Kidney tubule cell (primary cell): ENCODE measurements at regions not wholly inside any gene's neighbourhood (a gene's known extent, or its start where the extent isn't known, plus 50 kb on each side); places are given as distances from the start of the nearest gene placed in this dataset.
A peak's percentile ranks its signal among the peaks of the same experiment; 100 is the strongest.

Source experiments
- DNase-seq: peaks from one replicate; pipeline ENCODE4 v3.0.0-alpha.2; 2018; ENCODE audit warnings: low spot score

GRCh38 chr1:201749059-201749690 is 79.8 kb upstream of the IPO9 start:
- DNase-seq = no peak

DNA sequence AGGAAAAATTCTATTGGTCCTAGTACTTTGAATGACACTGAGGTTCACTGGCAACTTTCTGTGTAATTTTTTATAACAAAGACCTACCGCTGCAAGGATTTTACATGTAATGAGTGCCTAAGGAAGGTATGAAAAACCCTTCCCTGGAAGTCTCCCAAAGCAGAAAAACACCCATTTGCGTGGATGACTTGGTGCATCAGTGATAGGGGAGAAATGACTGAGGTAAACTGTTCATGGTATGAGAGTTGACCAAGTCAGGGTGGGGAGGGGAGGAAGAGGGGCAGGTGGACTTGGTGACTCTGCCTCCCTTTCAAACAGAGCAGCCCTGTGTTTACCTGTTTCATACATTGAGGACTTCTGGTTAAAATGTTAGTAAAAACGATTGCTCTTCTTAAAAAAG is 78.8 kb upstream of the IPO9 start:
- no peak for DNase-seq

GRCh38 chr1:201750934-201751333 is 78.0 kb upstream of the IPO9 start:
- no peak for DNase-seq

DNA sequence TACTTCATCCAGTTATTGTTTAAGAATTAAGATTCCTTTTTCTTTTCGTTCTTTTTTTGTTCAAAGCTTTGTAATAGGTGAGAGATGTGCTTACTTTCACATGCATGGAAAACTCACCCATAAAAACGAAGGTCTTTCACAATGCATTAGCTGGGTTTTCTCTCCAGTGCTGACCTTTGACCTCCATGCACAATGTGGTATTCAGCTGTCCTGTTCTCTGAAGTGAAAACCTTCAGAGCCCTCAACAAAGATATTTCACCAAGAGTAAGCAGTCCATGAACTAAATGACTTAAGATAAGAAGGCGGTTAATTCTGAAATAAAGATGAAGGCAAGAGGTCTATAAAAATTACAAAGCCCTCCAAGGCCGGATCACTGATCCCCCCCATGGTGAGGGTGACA is 77.1 kb upstream of the IPO9 start:
- DNase-seq = no peak

DNA sequence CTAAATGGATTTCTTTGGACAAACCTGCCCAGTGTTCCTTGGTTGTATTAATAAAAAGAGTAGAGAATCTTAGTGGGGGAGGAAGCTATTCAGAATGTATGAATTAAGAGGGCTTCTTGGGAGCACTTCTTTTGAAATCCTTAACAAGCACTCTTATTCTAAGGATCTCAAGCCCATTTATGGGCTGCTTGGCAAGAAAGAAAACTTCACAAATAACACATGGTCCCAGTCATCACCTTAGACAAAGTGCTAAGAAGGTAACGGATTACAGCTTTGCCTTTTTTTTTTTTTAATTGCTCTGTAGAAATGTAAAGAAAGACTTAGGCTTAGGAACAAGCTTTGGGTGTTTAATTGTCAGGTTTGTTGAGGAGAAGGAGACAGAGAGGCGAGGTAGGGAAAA is 76.6 kb upstream of the IPO9 start:
- DNase-seq = no peak

GRCh38 chr1:201753492-201753891 is 75.5 kb upstream of the IPO9 start:
- DNase-seq = no peak

DNA sequence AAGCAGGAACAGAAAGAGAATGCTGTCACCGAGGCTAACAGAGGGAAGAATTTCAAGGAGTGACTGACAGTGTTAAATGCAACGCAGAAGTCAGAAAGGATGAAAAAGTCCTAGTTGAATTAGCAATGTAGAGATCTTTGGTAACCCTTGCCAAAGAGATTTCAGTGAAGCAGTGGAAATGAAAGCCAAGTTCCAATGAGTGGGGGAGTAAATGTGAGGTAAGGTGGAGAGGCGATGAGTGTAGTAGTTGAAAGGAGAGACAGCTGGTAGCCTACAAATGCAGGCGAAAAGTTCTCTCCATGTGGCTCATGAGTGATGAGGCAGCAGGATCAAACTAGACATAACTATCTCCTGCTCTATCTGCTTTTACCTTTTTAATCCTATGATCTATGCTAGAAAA is 74.6 kb upstream of the IPO9 start:
- DNase-seq = no peak

DNA sequence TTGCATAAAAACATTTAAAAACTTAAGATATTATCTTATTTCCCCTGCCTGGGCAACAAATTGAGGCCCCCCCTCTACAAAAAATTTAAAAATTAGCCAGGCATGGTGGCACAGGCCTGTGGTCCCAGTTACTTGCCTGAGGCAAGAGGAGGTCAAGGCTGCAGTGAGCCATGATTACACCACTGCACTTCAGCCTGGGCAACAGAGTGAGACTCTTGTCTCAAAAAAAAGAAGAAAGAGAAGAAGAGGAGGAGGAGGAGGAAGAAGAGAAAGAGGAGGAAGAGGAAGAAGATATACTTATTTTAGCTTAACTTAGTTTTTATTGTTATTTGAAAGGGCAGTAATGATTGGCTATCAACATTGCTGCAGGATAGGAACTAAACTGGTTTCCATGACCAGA is 73.8 kb upstream of the IPO9 start:
- no peak for DNase-seq

DNA sequence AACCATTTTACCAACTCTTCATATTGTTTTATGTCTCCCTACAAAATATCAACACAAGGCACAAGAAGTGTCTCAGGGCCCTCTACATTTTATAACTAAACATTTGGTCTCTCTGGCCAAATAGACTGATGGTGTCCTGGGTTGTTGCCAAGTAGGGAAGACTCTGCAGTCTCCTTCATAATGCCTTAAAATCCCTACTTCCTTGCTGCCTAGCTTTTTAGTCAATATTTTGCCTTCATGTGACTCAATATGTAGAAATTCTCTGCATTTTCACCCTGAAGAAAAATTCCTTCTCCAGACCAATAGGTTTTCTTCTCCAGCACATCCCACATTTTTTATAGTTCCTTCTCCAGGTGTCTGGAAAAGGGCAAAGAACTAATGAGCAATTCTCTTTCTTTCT is 72.6 kb upstream of the IPO9 start:
- peak; percentile 83 for DNase-seq

DNA sequence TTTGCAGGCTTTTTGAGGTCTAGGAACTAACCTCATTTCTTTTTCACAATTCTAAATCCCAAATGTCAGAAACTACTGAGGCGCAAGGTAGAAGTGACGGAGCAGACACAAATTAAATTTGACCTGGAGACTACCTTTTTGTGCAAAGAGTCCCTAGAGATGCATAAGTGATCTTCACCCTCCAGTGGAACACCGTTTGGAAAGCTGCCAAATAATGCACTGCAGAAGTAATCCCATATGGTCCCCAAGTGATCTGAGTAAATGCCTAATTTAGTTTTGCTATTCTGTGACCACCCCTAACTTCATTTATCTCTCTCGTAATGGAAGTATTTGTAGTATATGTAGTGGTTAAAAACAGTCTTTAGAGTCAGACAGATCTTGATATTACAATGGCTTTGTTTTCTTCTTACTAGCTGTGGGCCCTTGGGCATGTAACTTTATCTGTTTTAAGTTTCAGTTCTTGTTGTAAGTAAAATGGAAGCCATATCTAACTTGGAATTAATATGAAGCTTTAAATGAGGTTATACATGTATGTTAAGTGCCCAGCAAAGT is 70.4 kb upstream of the IPO9 start:
- no peak for DNase-seq

DNA sequence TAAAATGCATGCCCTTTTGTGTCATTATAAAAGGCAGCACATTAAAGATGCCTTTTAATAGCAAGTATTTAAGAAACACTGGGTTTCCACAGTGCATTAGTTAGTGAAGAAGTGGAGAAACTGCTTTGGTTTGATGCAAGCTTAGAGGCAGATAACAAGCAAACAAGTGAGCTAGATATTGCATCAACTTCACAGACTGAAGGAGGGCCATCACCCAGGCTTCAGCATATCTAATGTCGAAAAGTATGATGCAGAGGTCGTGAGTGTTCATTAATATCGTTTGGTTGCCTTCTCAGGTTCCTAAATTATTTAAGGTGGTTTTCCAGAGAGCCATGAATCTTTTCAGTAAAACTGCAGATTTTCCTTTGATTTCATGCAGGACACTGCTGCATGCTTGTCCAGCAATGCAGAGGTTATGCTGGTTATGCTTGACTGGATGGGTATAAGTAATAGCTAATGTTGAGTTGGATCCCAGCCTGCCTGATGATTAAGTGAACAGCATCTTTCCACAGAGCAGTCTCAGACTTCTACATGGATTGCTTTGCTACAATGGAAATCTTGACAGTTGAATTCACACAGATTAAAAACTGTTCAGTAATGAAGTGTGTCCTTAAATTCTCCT is 69.7 kb upstream of the IPO9 start:
- DNase-seq = peak; percentile 69

GRCh38 chr1:201760516-201760915 is 68.4 kb upstream of the IPO9 start:
- no peak for DNase-seq

DNA sequence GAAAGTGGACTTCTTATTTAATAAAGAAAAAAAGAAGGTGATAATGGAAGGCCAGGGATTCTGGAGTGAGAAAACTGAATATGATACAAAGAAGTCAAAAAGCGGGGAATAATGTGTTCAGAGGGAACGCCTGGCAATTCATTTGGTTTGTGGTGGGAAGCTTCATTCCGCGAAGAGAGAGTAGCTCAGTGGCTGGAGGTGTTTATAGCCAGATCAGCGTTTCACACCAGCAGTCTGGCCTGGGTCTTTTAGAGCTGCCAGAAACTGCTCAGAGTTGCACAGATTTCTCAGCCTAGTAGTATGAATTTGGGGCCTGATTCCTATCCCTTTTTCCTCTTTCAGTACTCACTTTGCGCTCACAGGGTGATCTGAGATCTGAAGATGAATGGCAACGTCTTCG is 67.8 kb upstream of the IPO9 start:
- no peak for DNase-seq

- DNase-seq = no peak
Observed at GRCh38 chr1:201761871-201762270, 67.1 kb upstream of the IPO9 start.

GRCh38 chr1:201762381-201762780 is 66.6 kb upstream of the IPO9 start:
- DNase-seq = no peak

GRCh38 chr1:201763455-201764140 is 65.4 kb upstream of the IPO9 start:
- no peak for DNase-seq

DNA sequence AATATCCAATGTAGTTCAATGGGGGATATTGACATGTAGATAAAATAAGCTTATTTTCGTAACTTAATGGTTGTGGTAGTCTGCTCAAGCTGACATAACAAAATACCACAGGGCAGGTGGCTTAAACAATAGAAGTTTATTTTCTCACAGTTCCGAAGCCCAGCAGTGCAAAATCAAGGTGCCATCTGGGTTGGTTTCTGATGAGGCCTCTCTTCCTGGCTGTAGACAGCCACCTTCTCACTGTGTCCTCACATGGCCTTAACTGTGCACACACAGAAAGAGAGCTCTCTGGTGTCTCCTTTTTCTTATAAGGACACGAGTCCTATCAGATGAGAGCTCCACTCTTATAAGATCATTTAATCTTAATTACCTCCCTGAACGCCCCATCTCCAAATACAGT is 64.8 kb upstream of the IPO9 start:
- DNase-seq = no peak

DNA sequence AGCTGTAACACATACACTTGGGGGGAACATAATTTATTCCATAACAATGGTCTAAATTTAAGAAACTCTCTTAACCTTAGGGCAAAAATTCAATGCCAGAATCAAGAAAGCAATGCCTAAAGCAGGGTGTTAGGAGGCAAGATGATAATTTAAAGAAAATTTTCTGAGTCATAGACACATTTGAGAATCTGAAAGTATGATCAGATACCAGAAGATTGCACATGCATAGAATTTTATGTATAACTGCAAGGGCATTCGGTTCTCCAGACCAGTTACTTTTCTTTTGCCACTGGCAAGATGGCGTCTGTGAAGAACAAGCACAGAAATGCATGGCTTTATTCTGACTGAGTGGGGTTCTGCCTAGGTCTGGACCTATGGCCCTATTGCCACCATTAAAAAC is 64.4 kb upstream of the IPO9 start:
- DNase-seq = no peak

GRCh38 chr1:201766131-201766866 is 62.7 kb upstream of the IPO9 start:
- peak; percentile 61 for DNase-seq

- no peak for DNase-seq
Observed at GRCh38 chr1:201767339-201767738, 61.6 kb upstream of the IPO9 start.

GRCh38 chr1:201769072-201769471 is 59.9 kb upstream of the IPO9 start:
- DNase-seq = no peak

DNA sequence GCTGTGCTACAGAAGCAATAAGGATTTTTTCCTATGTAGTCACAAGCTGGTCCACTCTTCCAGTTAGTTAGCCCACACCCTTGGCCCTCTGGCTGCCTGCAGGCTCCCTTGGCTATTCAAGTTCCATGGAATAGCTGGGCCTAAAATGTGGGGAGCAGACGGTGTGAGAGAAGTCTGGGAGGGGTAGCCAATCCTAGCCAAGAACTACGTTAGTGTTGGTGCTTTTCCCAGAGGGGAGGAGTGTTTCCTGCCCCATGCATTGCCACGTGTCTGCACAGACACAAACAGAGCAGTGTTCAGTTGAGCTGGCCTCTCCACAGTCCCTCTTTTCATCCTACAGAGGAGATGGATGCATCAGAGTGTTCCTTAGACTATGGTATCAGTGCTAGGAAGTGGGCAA is 59.0 kb upstream of the IPO9 start:
- DNase-seq = no peak

GRCh38 chr1:201771466-201771865 is 57.5 kb upstream of the IPO9 start:
- DNase-seq = no peak
